ENCODE measurements at regions not wholly inside any gene's neighbourhood (a gene's known extent, or its start where the extent isn't known, plus 50 kb on each side); places are given as distances from the start of the nearest gene placed in this dataset.
"Not testable (repeated sequence)": the region's sequence is repeated elsewhere in the genome, so short reads cannot be mapped to it uniquely, and the experiment has no call there.

DNA sequence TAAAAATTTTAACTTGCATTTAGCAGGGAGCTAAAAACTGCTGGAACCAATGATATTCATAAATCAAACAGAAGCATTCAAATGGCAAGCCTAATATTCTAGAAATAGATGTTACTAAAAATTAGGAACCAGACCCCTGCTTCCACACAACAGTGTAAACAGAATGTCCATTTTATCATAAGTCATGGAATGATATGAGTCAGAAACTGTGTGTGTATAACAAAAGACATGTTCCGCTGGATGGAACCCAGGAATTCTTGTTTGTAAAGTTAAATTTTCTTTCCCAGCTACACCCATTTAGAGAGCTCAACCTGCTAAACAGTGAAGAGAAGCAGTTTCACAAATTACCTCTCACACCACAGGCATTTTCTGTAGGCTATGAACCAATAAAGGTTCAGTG is 131.1 kb upstream of the PTPN20 start:
- not testable (repeated sequence) for H3K4me3 Mint-ChIP-seq, H3K27me3 Mint-ChIP-seq, H3K9me3 Mint-ChIP-seq, H3K36me3 Mint-ChIP-seq, H3K4me1 Mint-ChIP-seq, H3K27ac Mint-ChIP-seq

GRCh38 chr10:46781001-46781400 is 130.2 kb upstream of the PTPN20 start:
- not testable (repeated sequence) for H3K27me3 Mint-ChIP-seq, H3K4me1 Mint-ChIP-seq, H3K27ac Mint-ChIP-seq, H3K36me3 Mint-ChIP-seq, H3K4me3 Mint-ChIP-seq, H3K9me3 Mint-ChIP-seq

DNA sequence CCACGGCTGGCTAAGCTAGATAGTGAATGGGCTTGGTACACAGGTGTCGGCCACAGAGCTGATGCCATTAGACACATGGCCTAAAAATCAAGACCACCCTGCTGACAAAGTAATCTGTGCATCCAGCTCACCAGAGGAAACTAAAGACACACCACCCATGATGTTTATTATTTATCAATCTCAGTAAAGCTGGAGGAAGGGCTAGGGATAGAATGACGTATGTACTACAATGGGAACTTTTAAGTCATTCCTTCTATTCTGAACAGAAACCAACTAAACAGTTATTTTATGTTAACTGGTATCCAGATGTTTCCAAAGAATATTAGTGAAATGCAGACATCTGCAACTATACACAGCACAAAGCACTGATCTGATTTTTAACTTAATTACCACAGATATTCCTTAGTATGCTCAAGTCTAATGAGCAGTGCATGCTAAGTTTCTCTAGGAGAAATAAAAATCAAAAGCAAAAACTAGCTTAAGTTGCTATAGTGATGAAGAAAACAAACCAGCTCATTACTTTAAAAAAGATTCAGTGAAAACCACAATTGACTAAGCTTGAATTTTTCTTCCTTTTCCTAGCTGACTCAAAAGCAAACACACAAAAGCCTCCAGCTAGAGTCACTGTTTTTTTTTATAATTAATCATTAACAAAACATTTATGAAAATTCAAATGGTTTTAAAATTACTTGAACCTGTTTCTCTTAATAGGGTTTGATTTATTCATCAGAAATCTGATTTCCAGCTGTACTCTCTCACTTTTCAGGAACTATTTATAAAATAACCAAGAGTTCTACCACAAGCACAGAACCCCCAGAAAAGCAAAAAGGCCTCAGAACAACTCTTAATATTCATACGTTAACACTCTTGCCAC is 129.0 kb upstream of the PTPN20 start:
- not testable (repeated sequence) for H3K9me3 Mint-ChIP-seq, H3K27me3 Mint-ChIP-seq, H3K4me3 Mint-ChIP-seq, H3K27ac Mint-ChIP-seq, H3K36me3 Mint-ChIP-seq, H3K4me1 Mint-ChIP-seq

- not testable (repeated sequence) for H3K36me3 Mint-ChIP-seq, H3K4me1 Mint-ChIP-seq, H3K27ac Mint-ChIP-seq, H3K9me3 Mint-ChIP-seq, H3K27me3 Mint-ChIP-seq
- H3K4me3 Mint-ChIP-seq, result peak overlapping the region; percentile 73
Measured at GRCh38 chr10:46784665-46785064, 126.6 kb upstream of the PTPN20 start.

- not testable (repeated sequence) for H3K9me3 Mint-ChIP-seq, H3K36me3 Mint-ChIP-seq, H3K27me3 Mint-ChIP-seq, H3K4me1 Mint-ChIP-seq, H3K27ac Mint-ChIP-seq
- H3K4me3 Mint-ChIP-seq, result peak overlapping the region; percentile 76
Measured at GRCh38 chr10:46786125-46786517, 125.1 kb upstream of the PTPN20 start.

DNA sequence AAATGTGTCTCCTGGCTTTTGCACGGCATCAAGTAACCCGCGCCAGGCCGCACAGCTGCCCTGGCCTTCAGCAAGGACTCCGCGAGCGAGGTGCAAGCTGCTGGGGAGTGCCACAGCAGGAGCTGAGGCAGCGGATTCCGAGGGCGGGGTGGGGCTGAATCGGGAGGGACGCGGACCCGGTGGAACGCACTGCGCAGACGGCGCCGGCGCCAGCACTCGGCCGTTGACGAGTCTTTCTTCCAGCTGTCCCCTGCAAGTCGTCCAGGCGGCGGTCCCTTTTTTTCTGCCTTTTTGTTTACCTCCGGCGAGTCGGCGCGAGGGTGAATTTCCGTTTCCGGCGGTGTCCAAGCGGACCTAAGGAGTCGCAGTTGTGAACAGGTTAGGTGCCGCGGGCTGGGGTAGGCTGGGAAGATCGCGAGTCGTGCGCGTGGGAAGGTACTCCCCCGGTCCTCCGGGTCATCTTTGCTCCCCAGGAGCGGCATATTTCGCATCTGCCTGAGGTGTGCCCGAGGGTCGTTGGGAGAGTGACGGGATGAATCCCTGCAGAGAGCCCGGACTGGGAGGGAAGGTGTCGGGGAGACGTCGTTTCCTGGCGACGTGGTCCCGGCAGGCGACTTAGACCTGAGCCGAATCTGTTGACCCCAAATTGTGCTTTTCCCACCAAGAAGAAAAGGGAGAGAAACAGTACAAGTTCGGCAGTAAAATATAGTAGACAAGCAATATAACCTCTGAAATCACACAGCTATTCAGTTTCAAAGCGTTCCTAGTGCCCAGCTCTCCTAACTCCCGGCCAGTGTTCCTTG is 124.5 kb upstream of the PTPN20 start:
- not testable (repeated sequence) for H3K4me1 Mint-ChIP-seq, H3K27me3 Mint-ChIP-seq, H3K36me3 Mint-ChIP-seq, H3K9me3 Mint-ChIP-seq
- peak overlapping the region; percentile 92 for H3K4me3 Mint-ChIP-seq
- peak overlapping the region; percentile 41 for H3K27ac Mint-ChIP-seq

- Mint-ChIP-seq H3K27ac (no peak overlapping the region), H3K36me3 (no peaks in the 10 kb centered on the region)
Measured at GRCh38 chr10:46787321-46787615, 124.0 kb upstream of the PTPN20 start.

DNA sequence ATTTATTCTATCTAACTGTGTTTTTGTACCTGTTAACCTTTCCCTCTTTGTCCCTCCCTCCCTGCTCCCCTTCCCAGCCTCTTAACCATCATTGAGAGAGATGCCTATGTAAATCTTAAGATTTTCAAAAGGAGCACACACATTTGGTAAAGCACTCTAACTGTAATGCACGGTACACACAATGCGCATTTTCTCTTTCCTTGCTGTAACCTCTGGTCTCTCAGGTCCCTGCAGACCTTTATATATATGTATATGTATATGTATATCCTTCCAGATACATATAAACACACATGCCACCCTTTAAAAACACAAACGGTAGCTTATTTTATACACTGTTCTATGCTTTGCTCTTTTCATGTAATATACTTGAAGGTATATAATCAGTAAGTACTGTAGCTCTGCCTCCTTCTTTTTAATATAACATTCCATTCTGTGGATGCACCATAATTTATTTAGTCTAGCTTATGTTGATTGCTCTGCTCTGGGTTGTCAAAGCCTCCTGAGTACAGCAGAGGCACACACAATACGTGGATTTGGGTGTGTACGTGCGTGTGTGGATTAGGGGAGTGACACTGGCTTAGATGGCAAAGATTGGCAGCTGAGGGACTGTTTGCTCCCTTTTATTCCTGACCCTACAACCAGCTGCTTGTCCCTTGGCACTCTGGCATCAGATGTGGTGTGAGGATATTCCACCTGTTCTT is 118.4 kb upstream of the PTPN20 start:
- H3K4me3 Mint-ChIP-seq, H3K36me3 Mint-ChIP-seq, H3K4me1 Mint-ChIP-seq, H3K27me3 Mint-ChIP-seq, H3K9me3 Mint-ChIP-seq, H3K27ac Mint-ChIP-seq: not testable (repeated sequence)

More at GRCh38 chr10:46787321-46787615, 124.0 kb upstream of the PTPN20 start:
- no peaks in the 10 kb centered on the region for H3K4me1 Mint-ChIP-seq
- no peaks in the 10 kb centered on the region for H3K27me3 Mint-ChIP-seq
- peak overlapping the region; percentile 92 for H3K4me3 Mint-ChIP-seq
- no peaks in the 10 kb centered on the region for H3K9me3 Mint-ChIP-seq

GRCh38 chr10:46796351-46796750 is 114.9 kb upstream of the PTPN20 start:
- not testable (repeated sequence) for H3K4me3 Mint-ChIP-seq, H3K4me1 Mint-ChIP-seq, H3K36me3 Mint-ChIP-seq, H3K27me3 Mint-ChIP-seq, H3K9me3 Mint-ChIP-seq, H3K27ac Mint-ChIP-seq

DNA sequence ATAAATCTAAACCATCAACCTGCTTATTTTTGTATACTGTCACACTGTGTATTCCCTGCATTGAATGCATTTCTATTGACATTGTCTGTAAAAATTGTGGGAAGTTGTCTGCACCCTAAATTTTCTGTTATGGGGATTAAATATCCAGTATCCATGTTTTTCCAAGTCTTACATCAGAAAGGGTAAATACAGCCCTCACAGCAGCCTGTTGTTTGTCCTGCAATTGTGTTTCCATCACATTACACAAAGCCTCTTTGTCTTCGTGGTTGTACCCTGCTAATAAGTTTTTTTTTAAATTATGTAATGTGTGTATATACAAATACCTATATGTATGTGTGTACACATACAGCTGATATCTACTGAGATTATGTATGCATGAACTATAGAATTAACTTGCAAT is 109.2 kb upstream of the PTPN20 start:
- H3K4me1 Mint-ChIP-seq, H3K9me3 Mint-ChIP-seq, H3K4me3 Mint-ChIP-seq, H3K27ac Mint-ChIP-seq, H3K36me3 Mint-ChIP-seq, H3K27me3 Mint-ChIP-seq: not testable (repeated sequence)

DNA sequence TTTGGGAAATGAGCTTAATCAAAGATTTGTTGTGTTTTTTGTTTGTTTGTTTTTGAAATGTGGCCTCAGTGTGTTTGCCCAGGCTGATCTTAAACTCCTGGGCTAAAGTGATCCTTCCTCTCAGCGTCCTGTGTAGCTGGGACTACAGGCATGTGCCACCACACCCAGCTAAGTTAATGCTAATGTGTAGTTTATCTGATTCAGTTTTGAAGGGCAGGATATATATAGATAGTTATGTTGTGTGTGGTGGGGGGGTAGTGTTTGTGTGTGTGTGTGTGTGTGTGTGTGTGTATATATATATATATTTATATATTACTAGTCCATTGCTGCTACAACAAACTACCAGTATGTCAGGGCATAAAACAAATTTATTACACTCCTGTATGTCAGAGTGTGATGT is 108.1 kb upstream of the PTPN20 start:
- H3K27me3 Mint-ChIP-seq, H3K4me1 Mint-ChIP-seq, H3K9me3 Mint-ChIP-seq, H3K4me3 Mint-ChIP-seq, H3K36me3 Mint-ChIP-seq, H3K27ac Mint-ChIP-seq: not testable (repeated sequence)

GRCh38 chr10:46810222-46810621 is 101.0 kb upstream of the PTPN20 start:
- not testable (repeated sequence) for H3K27me3 Mint-ChIP-seq, H3K36me3 Mint-ChIP-seq, H3K27ac Mint-ChIP-seq, H3K9me3 Mint-ChIP-seq, H3K4me3 Mint-ChIP-seq, H3K4me1 Mint-ChIP-seq

- H3K4me1 Mint-ChIP-seq, result not testable (repeated sequence)
Measured at GRCh38 chr10:46816126-46816525, 95.1 kb upstream of the PTPN20 start.

GRCh38 chr10:46840393-46841050 is 70.7 kb upstream of the PTPN20 start:
- not testable (repeated sequence) for H3K4me3 Mint-ChIP-seq, H3K36me3 Mint-ChIP-seq, H3K4me1 Mint-ChIP-seq, H3K27ac Mint-ChIP-seq, H3K9me3 Mint-ChIP-seq, H3K27me3 Mint-ChIP-seq

More at GRCh38 chr10:46816126-46816525, 95.1 kb upstream of the PTPN20 start:
- not testable (repeated sequence) for H3K4me3 Mint-ChIP-seq, H3K9me3 Mint-ChIP-seq, H3K27me3 Mint-ChIP-seq, H3K36me3 Mint-ChIP-seq, H3K27ac Mint-ChIP-seq

DNA sequence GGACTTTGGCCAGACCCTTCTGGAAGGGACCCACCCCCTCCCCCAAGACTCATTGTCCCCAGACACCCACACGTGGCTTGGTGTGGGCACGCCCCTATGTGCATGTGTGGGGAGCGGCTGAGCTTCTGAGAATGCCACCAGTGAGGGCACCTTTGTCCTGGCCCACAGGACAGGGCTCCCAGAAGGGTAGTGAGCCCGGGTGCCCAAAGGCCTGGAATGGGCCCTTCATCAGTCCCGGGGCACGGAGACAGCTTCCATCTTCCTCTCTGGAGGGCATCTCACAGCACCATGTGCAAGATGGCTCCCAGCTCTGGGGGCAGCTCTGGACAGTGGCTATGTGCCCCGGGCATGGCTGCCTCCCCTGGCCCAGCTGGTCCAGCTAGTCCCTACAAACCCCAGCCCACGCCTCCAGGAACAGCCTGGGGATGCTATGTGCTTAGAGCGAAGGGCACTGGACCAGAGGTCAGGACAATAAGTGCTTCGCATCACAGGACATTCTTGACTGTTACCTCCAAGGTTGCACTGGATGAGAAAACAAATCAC is 70.1 kb upstream of the PTPN20 start:
- H3K4me3 Mint-ChIP-seq, H3K9me3 Mint-ChIP-seq, H3K27me3 Mint-ChIP-seq, H3K36me3 Mint-ChIP-seq, H3K4me1 Mint-ChIP-seq, H3K27ac Mint-ChIP-seq: not testable (repeated sequence)

DNA sequence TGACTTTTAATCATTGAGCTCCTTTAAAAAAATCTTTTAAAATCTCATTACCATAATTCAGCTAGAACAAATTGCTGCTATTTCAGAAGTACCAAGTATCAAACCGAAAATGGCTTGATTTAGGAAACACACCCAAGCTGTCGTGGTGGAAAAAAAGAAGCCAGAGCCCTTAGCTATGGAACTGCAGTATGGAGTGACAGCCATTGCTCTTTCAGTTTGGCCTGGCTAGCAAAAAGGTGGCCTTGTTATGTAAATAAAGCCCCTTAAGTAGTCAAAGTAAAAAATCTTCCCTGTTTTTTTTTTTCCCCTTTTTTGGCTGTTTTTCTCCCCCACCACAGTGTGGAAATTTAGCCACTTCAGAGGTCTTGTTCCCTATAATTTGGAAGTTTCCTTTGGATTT is 66.0 kb upstream of the PTPN20 start:
- H3K27ac Mint-ChIP-seq, H3K4me3 Mint-ChIP-seq, H3K9me3 Mint-ChIP-seq, H3K36me3 Mint-ChIP-seq, H3K4me1 Mint-ChIP-seq, H3K27me3 Mint-ChIP-seq: not testable (repeated sequence)

All from activated naive CD4-positive, alpha-beta T cell treated with anti-CD3 and anti-CD28 coated beads, Interleukin-2, amount 50 U/mL, for 24 hours (primary cell).